GM12878 (cell line): ENCODE measurements at regions not wholly inside any gene's neighbourhood (a gene's known extent, or its start where the extent isn't known, plus 50 kb on each side); places are given as distances from the start of the nearest gene placed in this dataset.

ENCODE experiments used
- ATAC-seq: fragments of 200-7000 bp; cut with Tn5 transposase; 3 replicates; pipeline ENCODE4 v1.9.1; 2020; ENCODE audit warnings: mild to moderate bottlenecking, moderate library complexity
- BruUV-seq: library from RNA; stranded (reverse); fragments of 400-500 nt; replicated peaks from 2 replicates; lab custom pipeline; 2021; lab: Mats Ljungman, UMichigan
- CTCF ChIA-PET: fragments of 300-600 bp; sonication (Branson Sonifier 250); formaldehyde crosslinking; extraction: SDS; loops from one replicate; lab custom pipeline; 2021; ENCODE audit warnings: inconsistent platforms; lab: Yijun Ruan, JAX
- POLR2A ChIA-PET: fragments of 350-600 bp; formaldehyde crosslinking; extraction: SDS; loops from one replicate; lab custom pipeline; 2021; ENCODE audit warnings: inconsistent platforms; lab: Charles Lee
- RAD21 ChIA-PET: fragments of 300-600 bp; sonication (Branson Sonifier 250); formaldehyde crosslinking; loops from one replicate; lab custom pipeline; 2023; ENCODE audit warnings: antibody characterized with exemption; ENCODE audit not compliant: unreplicated experiment; lab: Charles Lee
- SMC1A ChIA-PET: fragments of 300-600 bp; sonication (Branson Sonifier 250); formaldehyde crosslinking; loops from one replicate; lab custom pipeline; 2023; ENCODE audit not compliant: unreplicated experiment, uncharacterized antibody; lab: Charles Lee
- DNase-seq: peaks from one replicate; pipeline ENCODE4 v3.0.0-alpha.2; 2011; ENCODE audit warnings: low read depth, low spot score
- FAIRE-seq: peaks from 3 replicates; lab custom pipeline; 2011; peaks lifted over from hg19 to GRCh38; lab: Jason Lieb, UNC
- H2AFZ ChIP-seq: 2 replicates; pipeline ENCODE4 v1.6.0; 2011; ENCODE audit warnings: low read depth, low read length, control low read depth; ENCODE audit not compliant: control insufficient read depth
- H3K27ac ChIP-seq: 2 replicates; pipeline ENCODE4 v1.5.1; 2011; ENCODE audit warnings: control low read depth; ENCODE audit not compliant: control insufficient read depth, insufficient read depth
- H3K27me3 ChIP-seq, 2 experiments: replicated peaks in 1 of 2; 2 replicates each; pipeline versions ENCODE4 v1.6.0 to v1.6.1; 2011; ENCODE audit warnings: low read length in 1 of 2; ENCODE audit not compliant: control insufficient read depth in 2 of 2, insufficient read depth in 2 of 2
- H3K36me3 ChIP-seq, 2 experiments: 2 replicates each; pipeline ENCODE4 v1.5.1; 2011; ENCODE audit warnings: low read length in 1 of 2; ENCODE audit not compliant: control insufficient read depth in 2 of 2, insufficient read depth in 2 of 2
- H3K4me1 ChIP-seq: 2 replicates; pipeline ENCODE4 v1.6.1; 2011; ENCODE audit warnings: mild to moderate bottlenecking, low read length, moderate library complexity, mixed read lengths; ENCODE audit not compliant: control insufficient read depth, insufficient read depth
- H3K4me2 ChIP-seq: 2 replicates; pipeline ENCODE4 v1.6.0; 2011; ENCODE audit warnings: control low read depth; ENCODE audit not compliant: control insufficient read depth, insufficient read depth
- H3K4me3 ChIP-seq: fragments of 200-600 bp; sonication (generic); 2 replicates; pipeline ENCODE4 v1.5.1; 2016
- H3K79me2 ChIP-seq: 2 replicates; pipeline ENCODE4 v1.6.0; 2011; ENCODE audit warnings: low read length; ENCODE audit not compliant: control insufficient read depth, insufficient read depth
- H3K9ac ChIP-seq: 2 replicates; pipeline ENCODE4 v1.8.0; 2011; ENCODE audit warnings: low read length, control low read depth, mixed read lengths; ENCODE audit not compliant: control insufficient read depth, insufficient read depth
- H3K9me3 ChIP-seq: replicated peaks from 3 replicates; pipeline ENCODE4 v1.5.1; 2011; ENCODE audit warnings: mild to moderate bottlenecking, low read length; ENCODE audit not compliant: control insufficient read depth, insufficient read depth
- H4K20me1 ChIP-seq: 2 replicates; pipeline ENCODE4 v1.6.0; 2011; ENCODE audit not compliant: control insufficient read depth, insufficient read depth
- ATF2 ChIP-seq: IDR thresholded peaks from 2 replicates; pipeline ENCODE4 v1.6.1; 2012; ENCODE audit warnings: low read length, inconsistent platforms
- CHD1 ChIP-seq: IDR thresholded peaks from 2 replicates; pipeline ENCODE4 v1.6.1; 2012; ENCODE audit warnings: low read depth, low read length, improper control_type of control experiment
- CREB1 ChIP-seq: IDR thresholded peaks from 2 replicates; pipeline ENCODE4 v1.6.1; 2012; ENCODE audit warnings: low read depth, mild to moderate bottlenecking, inconsistent platforms
- DPF2 ChIP-seq: fragments of 450-650 bp; IDR thresholded peaks from 2 replicates; pipeline ENCODE4 v1.6.1; 2017; ENCODE audit warnings: mild to moderate bottlenecking
- EED ChIP-seq: sonication (generic); IDR thresholded peaks from 2 replicates; pipeline ENCODE4 v1.6.1; 2016; ENCODE audit warnings: antibody characterized with exemption, low read depth
- HDGF ChIP-seq: fragments of 450-650 bp; IDR thresholded peaks from 2 replicates; pipeline ENCODE4 v1.6.1; 2016; ENCODE audit warnings: antibody characterized with exemption
- HSF1 ChIP-seq: fragments of 150-350 bp; IDR thresholded peaks from 2 replicates; pipeline ENCODE4 v1.6.1; 2014; ENCODE audit warnings: mild to moderate bottlenecking, low read depth, low read length
- JUNB ChIP-seq: IDR thresholded peaks from 2 replicates; pipeline ENCODE4 v1.6.1; 2016; ENCODE audit warnings: antibody characterized with exemption, mild to moderate bottlenecking
- JUND ChIP-seq: IDR thresholded peaks from 2 replicates; pipeline ENCODE4 v1.6.1; 2012; ENCODE audit warnings: low read depth, mild to moderate bottlenecking, low read length, improper control_type of control experiment, moderate library complexity
- MTA2 ChIP-seq: fragments of 450-650 bp; IDR thresholded peaks from 2 replicates; pipeline ENCODE4 v1.6.1; 2016; ENCODE audit warnings: low read depth, mild to moderate bottlenecking, moderate library complexity
- MTA3 ChIP-seq: IDR thresholded peaks from 2 replicates; pipeline ENCODE4 v1.6.1; 2012; ENCODE audit warnings: low read length, inconsistent platforms, borderline replicate concordance
- MYC ChIP-seq: IDR thresholded peaks from 2 replicates; pipeline ENCODE4 v1.6.1; 2011; ENCODE audit warnings: mild to moderate bottlenecking, low read length, moderate library complexity, inconsistent platforms; ENCODE audit not compliant: insufficient read depth, insufficient replicate concordance, insufficient read length, severe bottlenecking
- NR2C1 ChIP-seq: fragments of 450-650 bp; IDR thresholded peaks from 2 replicates; pipeline ENCODE4 v1.6.1; 2017; ENCODE audit warnings: antibody characterized with exemption, mild to moderate bottlenecking, moderate library complexity
- NRF1 ChIP-seq: conservative IDR thresholded peaks from 2 replicates; pipeline ENCODE4 v1.6.1; 2011; ENCODE audit warnings: mild to moderate bottlenecking, low read depth, low read length, improper control_type of control experiment
- PRDM15 ChIP-seq: fragments of 450-650 bp; formaldehyde crosslinking; IDR thresholded peaks from 2 replicates; pipeline ENCODE4 v1.4.0; 2020; ENCODE audit warnings: mild to moderate bottlenecking, moderate library complexity
- RB1 ChIP-seq: fragments of 450-650 bp; formaldehyde crosslinking; IDR thresholded peaks from 2 replicates; pipeline ENCODE4 v1.6.1; 2017; ENCODE audit warnings: mild to moderate bottlenecking, borderline replicate concordance
- SIN3A ChIP-seq: IDR thresholded peaks from 2 replicates; pipeline ENCODE4 v1.6.1; 2012; ENCODE audit warnings: low read depth, low read length, improper control_type of control experiment
- STAT3 ChIP-seq: IDR thresholded peaks from 2 replicates; pipeline ENCODE4 v1.6.1; 2011; ENCODE audit warnings: low read depth, low read length, improper control_type of control experiment
- ZNF217 ChIP-seq: fragments of 450-650 bp; IDR thresholded peaks from 2 replicates; pipeline ENCODE4 v1.6.1; 2017; ENCODE audit warnings: antibody characterized with exemption, mild to moderate bottlenecking
- WGBS: methylation state at CpG from one replicate; pipeline ENCODE4 v1.1.6; 2016; ENCODE audit warnings: low lambda C conversion rate; ENCODE audit not compliant: insufficient replicate concordance, insufficient coverage; ENCODE audit errors: missing lambda C conversion rate; 5-methylcytosine and 5-hydroxymethylcytosine counted together
- in situ Hi-C: fragments of 300-500 bp; cut with MboI; formaldehyde crosslinking; loops from 9 replicates; pipeline ENCODE4 v1.14.3; 2018; ENCODE audit warnings: mixed read lengths
- intact Hi-C: fragments of 100-400 bp; cut with micrococcal nuclease; formaldehyde crosslinking; loops from one replicate; pipeline ENCODE4 v1.14.2; 2022; ENCODE audit not compliant: unreplicated experiment

GRCh38 chr1:203935321-203935720 lies 73.9 kb downstream of the SNRPE start:
- Histone ChIP-seq H2AFZ (no peak overlapping the region), H3K79me2 (no peaks in the 10 kb centered on the region), H3K4me3 (no peak overlapping the region), H3K9me3 (no peaks in the 10 kb centered on the region), H3K27ac (no peak overlapping the region), H3K4me1 (no peaks in the 10 kb centered on the region), H3K36me3 (no peaks in the 10 kb centered on the region), H3K4me2 (no peak overlapping the region), H4K20me1 (no peaks in the 10 kb centered on the region), H3K9ac (no peak overlapping the region), H3K27me3 (no peaks in the 10 kb centered on the region; a peak in 1 of 4 replicates)
- TF ChIP-seq PRDM15 (no peak), JUNB (no peak), JUND (no peak), DPF2 (no peak), HDGF (no peak), ZNF217 (no peak), CREB1 (no peak), EED (no peak), HSF1 (no peak), NR2C1 (no peak), CHD1 (no peak), ATF2 (no peak), STAT3 (no peak), SIN3A (no peak), RB1 (no peak), NRF1 (no peak), MYC (no peak), MTA3 (no peak), MTA2 (no peak)
- SMC1A ChIA-PET: interaction anchor here (1.1 kb wide), 1 partner anchor 13 kb away, joined by 3 read pairs; no protein-coding TSS in a partner anchor
- WGBS: 24% methylated on average over 2 of the region's 2 CpGs
- DNase-seq: no peak
- intact Hi-C loops (no loop called here), in situ Hi-C loops (no loop called here)
- POLR2A ChIA-PET: no interaction called here
- no peak for FAIRE-seq
- CTCF ChIA-PET: interaction anchor here (1.0 kb wide), 1 partner anchor 9 kb away, joined by 3 read pairs; no protein-coding TSS in a partner anchor
- no TSS peak for BruUV-seq
- no peak for ATAC-seq
- RAD21 ChIA-PET: no interaction called here
